ENCODE measurements at regions not wholly inside any gene's neighbourhood (a gene's known extent, or its start where the extent isn't known, plus 50 kb on each side); places are given as distances from the start of the nearest gene placed in this dataset.

- TF ChIP-seq CTCF (IDR thresholded peaks at IDR 0.05) (no peak), POLR2A (IDR thresholded peaks at IDR 0.05) (no peak), POLR2AphosphoS5 (IDR thresholded peaks at IDR 0.05) (no peak)
These were observed 425.1 kb upstream of the SYT4 start for GRCh38 chr18:43702399-43702798.
